Activated B cell treated with CpG ODN at 0.5 μM for 24 hours (primary cell): ENCODE measurements at regions not wholly inside any gene's neighbourhood (a gene's known extent, or its start where the extent isn't known, plus 50 kb on each side); places are given as distances from the start of the nearest gene placed in this dataset.

Source experiments
- ATAC-seq: fragments of 200-7000 bp; cut with Tn5 transposase; one replicate; pipeline ENCODE4 v1.10.0; 2021; ENCODE audit warnings: low read depth, mild to moderate bottlenecking, moderate library complexity
- CTCF ChIA-PET: fragments of 350-600 bp; sonication (Branson Sonifier 250); formaldehyde crosslinking; loops from one replicate; lab custom pipeline; 2021; ENCODE audit warnings: antibody characterized with exemption; lab: Charles Lee
- POLR2A ChIA-PET: fragments of 350-600 bp; sonication (Branson Sonifier 250); formaldehyde crosslinking; loops from one replicate; lab custom pipeline; 2021; ENCODE audit warnings: antibody characterized with exemption; lab: Charles Lee
- DNase-seq: peaks from one replicate; pipeline ENCODE4 v3.0.0; 2022
- H3K27ac Mint-ChIP-seq: one replicate; pipeline ENCODE4 v1.8.0; 2020; ENCODE audit warnings: mixed read lengths
- H3K27me3 Mint-ChIP-seq: one replicate; pipeline ENCODE4 v1.8.0; 2021; ENCODE audit warnings: mixed read lengths
- H3K36me3 Mint-ChIP-seq: one replicate; pipeline ENCODE4 v1.8.0; 2021; ENCODE audit warnings: low read depth, mixed read lengths
- H3K4me1 Mint-ChIP-seq: one replicate; pipeline ENCODE4 v1.8.0; 2021; ENCODE audit warnings: mixed read lengths
- H3K4me3 Mint-ChIP-seq: one replicate; pipeline ENCODE4 v1.8.0; 2020; ENCODE audit warnings: mild to moderate bottlenecking, mixed read lengths
- H3K9me3 Mint-ChIP-seq: one replicate; pipeline ENCODE4 v1.8.0; 2020; ENCODE audit warnings: mixed read lengths
- CTCF ChIP-seq: fragments of 200-600 bp; IDR thresholded peaks from one replicate; pipeline ENCODE4 v1.8.0; 2022; ENCODE audit warnings: antibody characterized with exemption, mild to moderate bottlenecking
- intact Hi-C: fragments of 100-400 bp; cut with micrococcal nuclease; formaldehyde crosslinking; loops from one replicate; pipeline ENCODE4 v1.15.1; 2024

GRCh38 chr5:164597293-164597900 lies 1092.0 kb downstream of the MAT2B start:
- Mint-ChIP-seq H3K9me3 (no peaks in the 10 kb centered on the region), H3K27me3 (no peaks in the 10 kb centered on the region), H3K36me3 (no peaks in the 10 kb centered on the region), H3K4me1 (no peaks in the 10 kb centered on the region), H3K27ac (no peak overlapping the region), H3K4me3 (no peak overlapping the region)
- no peak for DNase-seq
- ATAC-seq, result no peak
- intact Hi-C loops, result no loop called here
- no peak for TF ChIP-seq CTCF
- CTCF ChIA-PET, result no interaction called here
- POLR2A ChIA-PET, result no interaction called here

- ATAC-seq (no peak), DNase-seq (no peak)
- CTCF ChIA-PET, result no interaction called here
- no peaks in the 10 kb centered on the region for H3K36me3 Mint-ChIP-seq
- intact Hi-C loops, result no loop called here
- H3K27me3 Mint-ChIP-seq, result no peaks in the 10 kb centered on the region
- no peaks in the 10 kb centered on the region for H3K9me3 Mint-ChIP-seq
- no peak overlapping the region for H3K4me3 Mint-ChIP-seq
- H3K4me1 Mint-ChIP-seq, result no peaks in the 10 kb centered on the region
- POLR2A ChIA-PET, result no interaction called here
- TF ChIP-seq CTCF, result no peak
- no peak overlapping the region for H3K27ac Mint-ChIP-seq
Measured at GRCh38 chr5:164600274-164600673, 1094.9 kb downstream of the MAT2B start.

GRCh38 chr5:164600929-164601535 lies 1095.6 kb downstream of the MAT2B start:
- POLR2A ChIA-PET, result no interaction called here

GRCh38 chr5:164608507-164608906 lies 1103.1 kb downstream of the MAT2B start:
- no peak overlapping the region for H3K27ac Mint-ChIP-seq
- H3K4me1 Mint-ChIP-seq, result no peaks in the 10 kb centered on the region
- intact Hi-C loops, result no loop called here
- POLR2A ChIA-PET, result no interaction called here
- no peak for DNase-seq
- H3K4me3 Mint-ChIP-seq, result no peak overlapping the region
- H3K9me3 Mint-ChIP-seq, result peaks cover 3% of the 10 kb centered on the region
- TF ChIP-seq CTCF, result no peak
- H3K36me3 Mint-ChIP-seq, result no peaks in the 10 kb centered on the region
- ATAC-seq, result no peak
- CTCF ChIA-PET, result no interaction called here
- H3K27me3 Mint-ChIP-seq, result no peaks in the 10 kb centered on the region

More at GRCh38 chr5:164600929-164601535, 1095.6 kb downstream of the MAT2B start:
- intact Hi-C loops, result no loop called here
- H3K4me3 Mint-ChIP-seq, result no peak overlapping the region
- H3K27me3 Mint-ChIP-seq, result no peaks in the 10 kb centered on the region
- H3K4me1 Mint-ChIP-seq, result no peaks in the 10 kb centered on the region
- H3K9me3 Mint-ChIP-seq, result no peaks in the 10 kb centered on the region
- DNase-seq (no peak), ATAC-seq (no peak)
- CTCF ChIA-PET, result no interaction called here
- TF ChIP-seq CTCF, result no peak
- H3K36me3 Mint-ChIP-seq, result no peaks in the 10 kb centered on the region
- no peak overlapping the region for H3K27ac Mint-ChIP-seq

GRCh38 chr5:164610374-164610773 lies 1105.0 kb downstream of the MAT2B start:
- intact Hi-C loops, result no loop called here
- H3K4me1 Mint-ChIP-seq, result no peaks in the 10 kb centered on the region
- ATAC-seq (no peak), DNase-seq (no peak)
- ChIA-PET POLR2A (no interaction called here), CTCF (no interaction called here)
- H3K9me3 Mint-ChIP-seq, result peaks cover 3% of the 10 kb centered on the region
- H3K27me3 Mint-ChIP-seq, result no peaks in the 10 kb centered on the region
- no peaks in the 10 kb centered on the region for H3K36me3 Mint-ChIP-seq
- no peak overlapping the region for H3K4me3 Mint-ChIP-seq
- TF ChIP-seq CTCF, result no peak
- H3K27ac Mint-ChIP-seq, result no peak overlapping the region
